HEK293T (cell line): ENCODE measurements at regions not wholly inside any gene's neighbourhood (a gene's known extent, or its start where the extent isn't known, plus 50 kb on each side); places are given as distances from the start of the nearest gene placed in this dataset.

Source experiments
- FOXK2 ChIP-seq: fragments of 450-650 bp; IDR thresholded peaks from 2 replicates; pipeline ENCODE4 v1.6.1; 2016; ENCODE audit warnings: mild to moderate bottlenecking
- PKNOX1 ChIP-seq: fragments of 450-650 bp; IDR thresholded peaks from 2 replicates; pipeline ENCODE4 v1.6.1; 2016

GRCh38 chr3:135803028-135803692 lies 162.4 kb upstream of the PPP2R3A start:
- no peak for TF ChIP-seq PKNOX1
- no peak for TF ChIP-seq FOXK2
